GM21360 (cell line): ENCODE measurements at regions not wholly inside any gene's neighbourhood (a gene's known extent, or its start where the extent isn't known, plus 50 kb on each side); places are given as distances from the start of the nearest gene placed in this dataset.
A peak's percentile ranks its signal among the peaks of the same experiment; 100 is the strongest.

Experiments
- ATAC-seq: cut with Tn5 transposase; IDR thresholded peaks from one replicate; pipeline ENCODE4 v1.9.1; 2021; ENCODE audit warnings: mild to moderate bottlenecking, moderate library complexity; ENCODE audit not compliant: unreplicated experiment

GRCh38 chr9:117549444-117549843 lies 134.6 kb upstream of the ASTN2 start:
- no peak for ATAC-seq

- ATAC-seq = no peak
Measured at GRCh38 chr9:117548556-117548955, 133.7 kb upstream of the ASTN2 start.

- ATAC-seq = no peak
Measured at GRCh38 chr9:117547904-117548303, 133.0 kb upstream of the ASTN2 start.

- ATAC-seq = peak; percentile 85
Measured at GRCh38 chr9:117546894-117547678, 132.2 kb upstream of the ASTN2 start.

GRCh38 chr9:117545846-117546245 lies 131.0 kb upstream of the ASTN2 start:
- ATAC-seq = no peak

GRCh38 chr9:117543089-117543488 lies 128.2 kb upstream of the ASTN2 start:
- ATAC-seq = no peak

- ATAC-seq = no peak
Measured at GRCh38 chr9:117542021-117542420, 127.2 kb upstream of the ASTN2 start.

- no peak for ATAC-seq
Measured at GRCh38 chr9:117541181-117541580, 126.3 kb upstream of the ASTN2 start.

- no peak for ATAC-seq
Measured at GRCh38 chr9:117535973-117536372, 121.1 kb upstream of the ASTN2 start.

- ATAC-seq = no peak
Measured at GRCh38 chr9:117535434-117535833, 120.6 kb upstream of the ASTN2 start.

- ATAC-seq = peak; percentile 63
Measured at GRCh38 chr9:117528225-117528624, 113.4 kb upstream of the ASTN2 start.

- no peak for ATAC-seq
Measured at GRCh38 chr9:117526674-117527073, 111.8 kb upstream of the ASTN2 start.

GRCh38 chr9:117523531-117524153 lies 108.8 kb upstream of the ASTN2 start:
- ATAC-seq = no peak

GRCh38 chr9:117521293-117521692 lies 106.4 kb upstream of the ASTN2 start:
- ATAC-seq = no peak

- ATAC-seq = no peak
Measured at GRCh38 chr9:117516676-117517632, 102.1 kb upstream of the ASTN2 start.

GRCh38 chr9:117511852-117512481 lies 97.1 kb upstream of the ASTN2 start:
- ATAC-seq = no peak

- no peak for ATAC-seq
Measured at GRCh38 chr9:117496307-117496706, 81.5 kb upstream of the ASTN2 start.

GRCh38 chr9:117494401-117495090 lies 79.7 kb upstream of the ASTN2 start:
- no peak for ATAC-seq

GRCh38 chr9:117492476-117492875 lies 77.6 kb upstream of the ASTN2 start:
- no peak for ATAC-seq

- no peak for ATAC-seq
Measured at GRCh38 chr9:117491491-117491890, 76.6 kb upstream of the ASTN2 start.
